Neural progenitor cell (in vitro differentiated cells): ENCODE measurements at regions not wholly inside any gene's neighbourhood (a gene's known extent, or its start where the extent isn't known, plus 50 kb on each side); places are given as distances from the start of the nearest gene placed in this dataset.
"Not testable (repeated sequence)": the region's sequence is repeated elsewhere in the genome, so short reads cannot be mapped to it uniquely, and the experiment has no call there.

Source experiments
- DNase-seq: peaks from one replicate; pipeline ENCODE4 v3.0.0-alpha.2; 2016; ENCODE audit warnings: low spot score
- H2AFZ ChIP-seq: fragments of 200-600 bp; sonication (generic); replicated peaks from 2 replicates; pipeline ENCODE4 v1.6.1; 2016; ENCODE audit warnings: antibody characterized with exemption
- H3F3A ChIP-seq: fragments of 200-600 bp; sonication (generic); 2 replicates; pipeline ENCODE4 v1.6.1; 2016; ENCODE audit warnings: antibody characterized with exemption, low read depth
- H3K27ac ChIP-seq: fragments of 200-600 bp; sonication (generic); 2 replicates; pipeline ENCODE4 v1.5.1; 2016; ENCODE audit warnings: mild to moderate bottlenecking
- H3K27me3 ChIP-seq: fragments of 200-600 bp; sonication (generic); 2 replicates; pipeline ENCODE4 v1.6.1; 2016; ENCODE audit warnings: mild to moderate bottlenecking, moderate library complexity
- H3K36me3 ChIP-seq: fragments of 200-600 bp; sonication (generic); 2 replicates; pipeline ENCODE4 v1.5.1; 2016
- H3K4me1 ChIP-seq: fragments of 200-600 bp; sonication (generic); 2 replicates; pipeline ENCODE4 v1.6.1; 2016; ENCODE audit warnings: mixed run types
- H3K4me2 ChIP-seq: fragments of 200-600 bp; sonication (generic); 2 replicates; pipeline ENCODE4 v1.6.1; 2016
- H3K4me3 ChIP-seq: fragments of 200-600 bp; sonication (generic); 2 replicates; pipeline ENCODE4 v1.5.1; 2016
- H3K79me2 ChIP-seq: fragments of 200-600 bp; sonication (generic); 2 replicates; pipeline ENCODE4 v1.6.1; 2016; ENCODE audit warnings: low read depth
- H3K9ac ChIP-seq: fragments of 200-600 bp; sonication (generic); 2 replicates; pipeline ENCODE4 v1.6.1; 2016
- H3K9me3 ChIP-seq: fragments of 200-600 bp; sonication (generic); 2 replicates; pipeline ENCODE4 v1.5.1; 2016; ENCODE audit warnings: low read depth
- H4K20me1 ChIP-seq: fragments of 200-600 bp; sonication (generic); 2 replicates; pipeline ENCODE4 v1.6.1; 2016; ENCODE audit warnings: low read depth
- H3K27ac Mint-ChIP-seq: 3 replicates; pipeline ENCODE4 v1.8.0; 2021; ENCODE audit warnings: mixed read lengths
- H3K27me3 Mint-ChIP-seq: 2 replicates; pipeline ENCODE4 v1.8.0; 2022; ENCODE audit warnings: low read depth, mild to moderate bottlenecking, inconsistent platforms, moderate library complexity, mixed read lengths; ENCODE audit not compliant: insufficient read depth
- H3K36me3 Mint-ChIP-seq: 3 replicates; pipeline ENCODE4 v1.8.0; 2021; ENCODE audit warnings: mixed read lengths
- H3K4me1 Mint-ChIP-seq: 3 replicates; pipeline ENCODE4 v1.8.0; 2021; ENCODE audit warnings: mixed read lengths
- H3K4me3 Mint-ChIP-seq: 3 replicates; pipeline ENCODE4 v1.8.0; 2021; ENCODE audit warnings: mild to moderate bottlenecking, moderate library complexity, mixed read lengths
- H3K9me3 Mint-ChIP-seq: 3 replicates; pipeline ENCODE4 v1.8.0; 2020; ENCODE audit warnings: mixed read lengths
- CTCF ChIP-seq: fragments of 200-600 bp; sonication (generic); IDR thresholded peaks from 2 replicates; pipeline ENCODE4 v1.5.1; 2017; ENCODE audit warnings: antibody characterized with exemption, mild to moderate bottlenecking
- EZH2 ChIP-seq: fragments of 200-600 bp; sonication (generic); IDR thresholded peaks from 2 replicates; pipeline ENCODE4 v1.6.1; 2017; ENCODE audit warnings: antibody characterized with exemption, mild to moderate bottlenecking, moderate library complexity
- EZH2phosphoT487 ChIP-seq: fragments of 200-600 bp; sonication (generic); IDR thresholded peaks from 2 replicates; pipeline ENCODE4 v1.6.1; 2017; ENCODE audit warnings: antibody characterized with exemption

- Histone ChIP-seq H3K4me2 (no peak overlapping the region), H2AFZ (no peak overlapping the region), H3K4me3 (no peak overlapping the region), H3K9me3 (no peaks in the 10 kb centered on the region), H3K79me2 (no peaks in the 10 kb centered on the region), H3K9ac (no peak overlapping the region), H3F3A (no peaks in the 10 kb centered on the region), H3K27ac (no peak overlapping the region), H3K27me3 (no peaks in the 10 kb centered on the region), H3K36me3 (no peaks in the 10 kb centered on the region), H3K4me1 (no peaks in the 10 kb centered on the region), H4K20me1 (no peaks in the 10 kb centered on the region)
- TF ChIP-seq EZH2 (no peak), EZH2phosphoT487 (no peak), CTCF (no peak)
- no peak for DNase-seq
- no peak overlapping the region for H3K4me3 Mint-ChIP-seq
- no peaks in the 10 kb centered on the region for H3K4me1 Mint-ChIP-seq
- H3K27me3 Mint-ChIP-seq = no peaks in the 10 kb centered on the region
- no peak overlapping the region for H3K27ac Mint-ChIP-seq
- no peaks in the 10 kb centered on the region for H3K9me3 Mint-ChIP-seq
- H3K36me3 Mint-ChIP-seq = no peaks in the 10 kb centered on the region
Measured at GRCh38 chr4:143819029-143819428, 86.3 kb downstream of the GYPE start.

- H3K79me2 ChIP-seq = not testable (repeated sequence)
Measured at GRCh38 chr4:143817866-143818265, 87.5 kb downstream of the GYPE start.

GRCh38 chr4:143815375-143815774, 90.0 kb downstream of the GYPE start:
- not testable (repeated sequence) for H3K27me3 Mint-ChIP-seq, H3K9me3 Mint-ChIP-seq, H3K27ac Mint-ChIP-seq, H3K4me1 ChIP-seq, H4K20me1 ChIP-seq, H3F3A ChIP-seq, H3K27ac ChIP-seq, H2AFZ ChIP-seq, H3K27me3 ChIP-seq, H3K9me3 ChIP-seq, DNase-seq, H3K9ac ChIP-seq, H3K4me1 Mint-ChIP-seq, H3K79me2 ChIP-seq, H3K36me3 Mint-ChIP-seq, H3K4me2 ChIP-seq, H3K4me3 Mint-ChIP-seq, H3K36me3 ChIP-seq, H3K4me3 ChIP-seq

More at GRCh38 chr4:143817866-143818265, 87.5 kb downstream of the GYPE start:
- not testable (repeated sequence) for H3F3A ChIP-seq, H3K27me3 ChIP-seq, H3K27ac Mint-ChIP-seq, H3K4me3 ChIP-seq, H3K27ac ChIP-seq, H3K4me3 Mint-ChIP-seq, H3K4me1 Mint-ChIP-seq, DNase-seq, H3K9me3 Mint-ChIP-seq, H3K9ac ChIP-seq, H3K36me3 ChIP-seq, H3K4me2 ChIP-seq, H3K4me1 ChIP-seq, H3K36me3 Mint-ChIP-seq, H4K20me1 ChIP-seq, H3K27me3 Mint-ChIP-seq, H3K9me3 ChIP-seq, H2AFZ ChIP-seq

- not testable (repeated sequence) for H3K9me3 Mint-ChIP-seq, H3K27ac ChIP-seq, H2AFZ ChIP-seq
Measured at GRCh38 chr4:143813431-143814154, 91.8 kb downstream of the GYPE start.

GRCh38 chr4:143791693-143792092, 91.2 kb upstream of the FREM3 start:
- not testable (repeated sequence) for H3K36me3 ChIP-seq, DNase-seq, H3K27ac Mint-ChIP-seq, H3K4me3 Mint-ChIP-seq, H4K20me1 ChIP-seq, H3K27me3 ChIP-seq, H2AFZ ChIP-seq, H3K79me2 ChIP-seq, H3K27ac ChIP-seq, H3F3A ChIP-seq, H3K4me1 ChIP-seq, H3K4me3 ChIP-seq, H3K4me2 ChIP-seq, H3K36me3 Mint-ChIP-seq, H3K4me1 Mint-ChIP-seq, H3K9me3 Mint-ChIP-seq, H3K27me3 Mint-ChIP-seq, H3K9ac ChIP-seq, H3K9me3 ChIP-seq

More at GRCh38 chr4:143813431-143814154, 91.8 kb downstream of the GYPE start:
- H3K36me3 Mint-ChIP-seq, H4K20me1 ChIP-seq, H3K4me3 Mint-ChIP-seq, H3K4me2 ChIP-seq, H3K9me3 ChIP-seq, H3K79me2 ChIP-seq, H3K36me3 ChIP-seq, H3K9ac ChIP-seq, H3K27me3 Mint-ChIP-seq, H3K4me1 Mint-ChIP-seq, H3K27me3 ChIP-seq, H3K27ac Mint-ChIP-seq, H3F3A ChIP-seq, H3K4me3 ChIP-seq, DNase-seq, H3K4me1 ChIP-seq: not testable (repeated sequence)

- not testable (repeated sequence) for H3K4me2 ChIP-seq, H4K20me1 ChIP-seq, H3K9ac ChIP-seq, H3K9me3 Mint-ChIP-seq, H3K36me3 Mint-ChIP-seq, DNase-seq, H3F3A ChIP-seq, H3K27me3 Mint-ChIP-seq, H3K4me1 Mint-ChIP-seq, H3K4me3 Mint-ChIP-seq, H3K4me3 ChIP-seq, H3K27ac Mint-ChIP-seq, H2AFZ ChIP-seq, H3K79me2 ChIP-seq, H3K36me3 ChIP-seq, H3K4me1 ChIP-seq, H3K27ac ChIP-seq, H3K9me3 ChIP-seq, H3K27me3 ChIP-seq
Measured at GRCh38 chr4:143790425-143790824, 90.0 kb upstream of the FREM3 start.

GRCh38 chr4:143789618-143790017, 89.1 kb upstream of the FREM3 start:
- not testable (repeated sequence) for H3K36me3 ChIP-seq, H2AFZ ChIP-seq, H3K27me3 ChIP-seq, H3K9me3 ChIP-seq, H3K9ac ChIP-seq, H3K4me3 Mint-ChIP-seq, H3K36me3 Mint-ChIP-seq, H3K27ac ChIP-seq, H3K4me1 ChIP-seq, DNase-seq, H3K79me2 ChIP-seq, H3K9me3 Mint-ChIP-seq, H3K4me1 Mint-ChIP-seq, H3K4me3 ChIP-seq, H4K20me1 ChIP-seq, H3K27ac Mint-ChIP-seq, H3F3A ChIP-seq, H3K27me3 Mint-ChIP-seq, H3K4me2 ChIP-seq
